Endodermal cell (in vitro differentiated cells): ENCODE measurements at regions not wholly inside any gene's neighbourhood (a gene's known extent, or its start where the extent isn't known, plus 50 kb on each side); places are given as distances from the start of the nearest gene placed in this dataset.

Experiments
- DNase-seq: peaks from one replicate; pipeline ENCODE4 v3.0.0-alpha.2; 2017
- H3K27ac ChIP-seq: 2 replicates; pipeline ENCODE4 v1.5.1; 2013; ENCODE audit warnings: mild to moderate bottlenecking, low read depth, low read length, moderate library complexity
- H3K27me3 ChIP-seq: 2 replicates; pipeline ENCODE4 v1.6.1; 2013; ENCODE audit warnings: mild to moderate bottlenecking, low read length, moderate library complexity; ENCODE audit not compliant: insufficient read depth, control insufficient read depth, poor library complexity, severe bottlenecking
- H3K36me3 ChIP-seq: 2 replicates; pipeline ENCODE4 v1.7.0; 2013; ENCODE audit warnings: mild to moderate bottlenecking, low read length, moderate library complexity; ENCODE audit not compliant: control insufficient read depth, insufficient read depth
- H3K4me1 ChIP-seq: one replicate; pipeline ENCODE4 v1.7.0; 2013; ENCODE audit warnings: low read length; ENCODE audit not compliant: control insufficient read depth, insufficient read depth
- H3K4me3 ChIP-seq: 2 replicates; pipeline ENCODE4 v1.5.1; 2013; ENCODE audit warnings: mild to moderate bottlenecking, low read length, moderate library complexity
- H3K9ac ChIP-seq: 2 replicates; pipeline ENCODE4 v1.6.1; 2013; ENCODE audit warnings: mild to moderate bottlenecking, low read length, moderate library complexity; ENCODE audit not compliant: poor library complexity, severe bottlenecking; ENCODE audit errors: extremely low read depth
- H3K9me3 ChIP-seq: 2 replicates; pipeline ENCODE4 v1.6.1; 2013; ENCODE audit warnings: mild to moderate bottlenecking, low read length, moderate library complexity; ENCODE audit not compliant: control insufficient read depth
- H3K27ac Mint-ChIP-seq: 2 replicates; pipeline ENCODE4 v1.8.0; 2020; ENCODE audit warnings: mixed read lengths
- H3K27me3 Mint-ChIP-seq: 2 replicates; pipeline ENCODE4 v1.8.0; 2021; ENCODE audit warnings: mild to moderate bottlenecking, mixed read lengths; ENCODE audit not compliant: insufficient read depth
- H3K36me3 Mint-ChIP-seq: 2 replicates; pipeline ENCODE4 v1.8.0; 2020; ENCODE audit warnings: low read depth, mixed read lengths
- H3K4me1 Mint-ChIP-seq: 2 replicates; pipeline ENCODE4 v1.8.0; 2020; ENCODE audit warnings: mixed read lengths
- H3K4me3 Mint-ChIP-seq: 2 replicates; pipeline ENCODE4 v1.8.0; 2020; ENCODE audit warnings: mild to moderate bottlenecking, moderate library complexity, mixed read lengths
- H3K9me3 Mint-ChIP-seq: 2 replicates; pipeline ENCODE4 v1.8.0; 2020; ENCODE audit warnings: mild to moderate bottlenecking, mixed read lengths
- CTCF ChIP-seq: fragments of 200-600 bp; sonication (generic); conservative IDR thresholded peaks from 2 replicates; pipeline ENCODE4 v1.5.0; 2021; ENCODE audit warnings: antibody characterized with exemption, mild to moderate bottlenecking
- WGBS, 2 experiments: methylation state at CpG; one replicate each; pipeline versions ENCODE4 v1.1.5 to v1.1.7; 2013; ENCODE audit warnings: missing lambda C conversion rate in 2 of 2, mixed read lengths in 1 of 2; ENCODE audit not compliant: insufficient coverage in 1 of 2, insufficient read length in 1 of 2; 5-methylcytosine and 5-hydroxymethylcytosine counted together

GRCh38 chr1:22295396-22295795, 152.5 kb upstream of the WNT4 start:
- Histone ChIP-seq H3K4me1 (no peaks in the 10 kb centered on the region), H3K9me3 (no peaks in the 10 kb centered on the region), H3K4me3 (no peak overlapping the region), H3K36me3 (no peaks in the 10 kb centered on the region), H3K27me3 (no peaks in the 10 kb centered on the region), H3K9ac (no peak overlapping the region), H3K27ac (no peak overlapping the region)
- no peak for TF ChIP-seq CTCF
- Mint-ChIP-seq H3K36me3 (no peaks in the 10 kb centered on the region), H3K4me1 (no peaks in the 10 kb centered on the region), H3K27me3 (peaks cover 4% of the 10 kb centered on the region), H3K4me3 (no peak overlapping the region), H3K9me3 (peaks cover 6% of the 10 kb centered on the region), H3K27ac (no peak overlapping the region)
- WGBS, 2 experiments: 92 to 100% methylated on average over 1 to 2 of the region's 2 CpGs
- no peak for DNase-seq

GRCh38 chr1:22295856-22296255, 153.0 kb upstream of the WNT4 start:
- TF ChIP-seq CTCF: no peak
- no peaks in the 10 kb centered on the region for H3K36me3 Mint-ChIP-seq
- WGBS, 2 experiments: 78 to 87% methylated on average over 8 of the region's 8 CpGs
- no peaks in the 10 kb centered on the region for H3K27me3 ChIP-seq
- DNase-seq: no peak
- no peaks in the 10 kb centered on the region for H3K9me3 ChIP-seq
- H3K27ac ChIP-seq: no peak overlapping the region
- no peaks in the 10 kb centered on the region for H3K36me3 ChIP-seq
- H3K4me1 ChIP-seq: no peaks in the 10 kb centered on the region
- H3K9me3 Mint-ChIP-seq: peaks cover 9% of the 10 kb centered on the region
- no peak overlapping the region for H3K27ac Mint-ChIP-seq
- no peak overlapping the region for H3K9ac ChIP-seq
- no peak overlapping the region for H3K4me3 ChIP-seq
- peaks cover 6% of the 10 kb centered on the region for H3K27me3 Mint-ChIP-seq
- H3K4me1 Mint-ChIP-seq: no peaks in the 10 kb centered on the region
- no peak overlapping the region for H3K4me3 Mint-ChIP-seq

- Mint-ChIP-seq H3K36me3 (no peaks in the 10 kb centered on the region), H3K27me3 (peaks cover 6% of the 10 kb centered on the region), H3K4me3 (no peak overlapping the region), H3K27ac (no peak overlapping the region), H3K4me1 (no peaks in the 10 kb centered on the region), H3K9me3 (peaks cover 16% of the 10 kb centered on the region)
- Histone ChIP-seq H3K9me3 (no peaks in the 10 kb centered on the region), H3K36me3 (no peaks in the 10 kb centered on the region), H3K27me3 (no peaks in the 10 kb centered on the region), H3K4me1 (no peaks in the 10 kb centered on the region), H3K4me3 (no peak overlapping the region), H3K27ac (no peak overlapping the region), H3K9ac (no peak overlapping the region)
- no peak for TF ChIP-seq CTCF
- WGBS, 2 experiments: 87 to 91% methylated on average over 10 to 14 of the region's 14 CpGs
- DNase-seq: no peak
These were observed 154.0 kb upstream of the WNT4 start for GRCh38 chr1:22296701-22297591.
